Keratinocyte (primary cell): ENCODE measurements at regions not wholly inside any gene's neighbourhood (a gene's known extent, or its start where the extent isn't known, plus 50 kb on each side); places are given as distances from the start of the nearest gene placed in this dataset.

Source experiments
- EZH2 ChIP-seq: IDR thresholded peaks from one replicate; pipeline ENCODE4 v1.6.1; 2012; ENCODE audit warnings: inconsistent platforms, mild to moderate bottlenecking, low read length, moderate library complexity
- TF ChIP-seq, protein P1 (sequence below), 3 experiments: IDR thresholded peaks in 1 of 3; conservative IDR thresholded peaks in 1 of 3; optimal IDR thresholded peaks in 1 of 3; 2 replicates in 2 of 3; 3 replicates in 1 of 3; pipeline versions ENCODE3 to v1.5.1; 2011; ENCODE audit warnings: low read length in 3 of 3, mild to moderate bottlenecking in 3 of 3, moderate library complexity in 2 of 3, control low read depth in 1 of 3, inconsistent platforms in 1 of 3; ENCODE audit not compliant: insufficient read depth in 2 of 3; ENCODE audit errors: extremely low read depth in 1 of 3

DNA sequence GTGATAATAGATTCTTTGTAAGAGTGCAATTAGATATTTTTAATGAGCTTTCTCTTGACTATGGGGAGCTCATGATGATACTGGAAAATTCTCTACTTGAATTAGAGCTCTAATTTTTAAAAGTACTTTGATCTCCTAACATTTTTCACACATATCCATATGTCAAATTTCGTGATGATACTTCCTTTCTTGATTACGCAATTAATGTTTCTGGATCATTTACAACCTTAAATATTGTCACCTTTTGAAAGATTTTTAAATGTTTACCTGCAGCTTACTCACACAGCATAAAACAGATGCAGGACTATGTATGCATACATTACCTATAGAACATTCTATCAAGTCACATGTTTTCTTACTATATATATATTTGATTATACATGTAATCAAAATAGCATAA, 598.5 kb upstream of the DSEL start:
- TF ChIP-seq, protein P1, sequence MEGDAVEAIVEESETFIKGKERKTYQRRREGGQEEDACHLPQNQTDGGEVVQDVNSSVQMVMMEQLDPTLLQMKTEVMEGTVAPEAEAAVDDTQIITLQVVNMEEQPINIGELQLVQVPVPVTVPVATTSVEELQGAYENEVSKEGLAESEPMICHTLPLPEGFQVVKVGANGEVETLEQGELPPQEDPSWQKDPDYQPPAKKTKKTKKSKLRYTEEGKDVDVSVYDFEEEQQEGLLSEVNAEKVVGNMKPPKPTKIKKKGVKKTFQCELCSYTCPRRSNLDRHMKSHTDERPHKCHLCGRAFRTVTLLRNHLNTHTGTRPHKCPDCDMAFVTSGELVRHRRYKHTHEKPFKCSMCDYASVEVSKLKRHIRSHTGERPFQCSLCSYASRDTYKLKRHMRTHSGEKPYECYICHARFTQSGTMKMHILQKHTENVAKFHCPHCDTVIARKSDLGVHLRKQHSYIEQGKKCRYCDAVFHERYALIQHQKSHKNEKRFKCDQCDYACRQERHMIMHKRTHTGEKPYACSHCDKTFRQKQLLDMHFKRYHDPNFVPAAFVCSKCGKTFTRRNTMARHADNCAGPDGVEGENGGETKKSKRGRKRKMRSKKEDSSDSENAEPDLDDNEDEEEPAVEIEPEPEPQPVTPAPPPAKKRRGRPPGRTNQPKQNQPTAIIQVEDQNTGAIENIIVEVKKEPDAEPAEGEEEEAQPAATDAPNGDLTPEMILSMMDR (optimal IDR thresholded peaks at IDR 0.05 in 1 of 3, IDR thresholded peaks at IDR 0.05 in 1 of 3, conservative IDR thresholded peaks at IDR 0.05 in 1 of 3; ENCODE audit: extremely low read depth in 1 of 3, insufficient read depth in 2 of 3, low read length in 3 of 3) = no peak
- TF ChIP-seq EZH2 = no peak
